Right forelimb (tissue), 1 donor: ENCODE measurements at regions not wholly inside any gene's neighbourhood (a gene's known extent, or its start where the extent isn't known, plus 50 kb on each side); places are given as distances from the start of the nearest gene placed in this dataset.
A peak's percentile ranks its signal among the peaks of the same experiment; 100 is the strongest.
"Not testable (repeated sequence)": the region's sequence is repeated elsewhere in the genome, so short reads cannot be mapped to it uniquely, and the experiment has no call there.

Experiments used
- DNase-seq: peaks from one replicate; pipeline ENCODE4 v3.0.0-alpha.2; 2018

DNA sequence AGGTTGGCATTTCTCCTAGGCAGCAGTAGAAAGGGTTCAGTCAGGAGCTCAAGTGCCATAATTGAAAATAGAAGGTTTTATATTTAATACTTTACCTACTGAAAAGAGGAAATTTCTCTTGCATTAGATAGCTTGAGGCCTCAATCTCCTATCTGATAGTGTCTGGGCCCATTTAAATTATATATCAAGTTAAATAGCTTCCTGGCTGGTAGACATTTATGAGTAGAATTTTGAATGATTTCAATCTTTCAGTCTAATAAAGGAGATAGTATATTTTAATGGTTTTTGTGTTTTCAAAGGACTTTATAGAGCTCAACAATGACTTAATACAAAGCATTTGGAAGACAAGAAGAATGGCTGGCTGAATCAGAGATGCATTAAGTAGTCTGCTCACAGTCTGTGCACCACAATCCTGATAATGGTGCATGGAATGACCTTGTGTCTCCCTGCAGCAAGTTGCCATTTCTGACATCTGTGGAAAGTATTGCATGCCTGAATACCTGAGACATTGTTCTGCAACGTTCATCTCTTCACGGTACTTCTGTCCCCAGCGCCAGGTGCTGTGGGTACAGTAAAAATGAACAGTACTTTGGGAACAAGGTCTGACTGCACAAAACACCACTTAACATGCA, 974.1 kb downstream of the TMTC2 start:
- DNase-seq: no peak

DNA sequence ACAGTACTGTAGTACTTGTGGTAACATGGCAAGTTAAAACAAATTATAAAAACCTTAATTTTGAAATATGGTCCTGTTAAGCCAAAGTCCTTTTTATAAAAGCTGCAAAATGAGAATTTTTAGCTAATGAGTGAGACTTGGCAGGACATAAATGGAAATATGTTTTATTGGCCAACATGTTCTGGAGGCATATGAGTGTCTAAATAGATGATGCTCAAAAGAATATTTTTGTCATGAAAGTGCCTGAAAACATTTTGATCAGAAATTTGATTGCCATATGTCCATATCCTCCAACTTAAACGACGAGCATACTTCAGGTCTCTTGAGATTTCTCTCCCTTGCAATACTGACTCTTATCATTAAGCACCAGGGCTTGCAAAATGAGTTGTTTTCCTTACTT, 972.6 kb downstream of the TMTC2 start:
- no peak for DNase-seq

DNA sequence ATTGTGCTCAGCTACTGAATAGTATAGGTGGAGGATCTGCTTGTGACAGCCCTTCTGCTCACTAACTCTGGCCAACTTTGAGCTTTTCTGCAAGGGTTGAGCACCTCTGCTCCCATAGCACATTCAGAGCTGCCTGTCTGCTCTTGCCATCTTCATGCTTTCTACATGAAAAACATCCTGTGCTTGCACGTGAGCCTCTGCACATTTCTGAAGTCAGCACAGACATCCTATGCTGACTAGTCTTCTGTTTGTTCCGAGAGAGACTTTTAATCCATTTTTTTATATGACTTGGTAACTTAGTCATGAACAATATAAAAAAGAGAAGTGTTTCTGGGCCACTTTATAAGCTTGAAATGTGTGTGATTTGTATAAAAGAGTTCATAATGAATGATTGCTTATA, 969.3 kb downstream of the TMTC2 start:
- DNase-seq: no peak

DNA sequence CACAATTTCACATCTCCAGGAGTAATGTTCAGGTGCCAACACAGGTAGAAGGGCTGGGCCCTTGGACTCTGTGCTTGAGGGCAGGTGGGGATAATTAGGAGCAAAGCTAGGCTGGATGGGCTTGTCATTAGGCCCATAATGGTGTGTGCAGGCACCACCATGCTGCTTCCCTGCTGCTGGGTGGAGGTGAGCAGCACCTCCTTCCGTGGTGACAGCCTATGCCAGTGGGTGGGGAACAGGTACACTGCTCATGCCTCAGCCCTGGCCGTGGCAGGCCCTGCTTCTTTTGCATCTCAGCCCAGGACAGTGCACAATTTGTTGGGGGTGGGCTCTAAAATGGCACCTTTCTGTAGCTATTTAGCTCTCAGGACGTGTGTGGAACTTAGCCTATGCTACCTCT, 955.5 kb downstream of the TMTC2 start:
- no peak for DNase-seq

DNA sequence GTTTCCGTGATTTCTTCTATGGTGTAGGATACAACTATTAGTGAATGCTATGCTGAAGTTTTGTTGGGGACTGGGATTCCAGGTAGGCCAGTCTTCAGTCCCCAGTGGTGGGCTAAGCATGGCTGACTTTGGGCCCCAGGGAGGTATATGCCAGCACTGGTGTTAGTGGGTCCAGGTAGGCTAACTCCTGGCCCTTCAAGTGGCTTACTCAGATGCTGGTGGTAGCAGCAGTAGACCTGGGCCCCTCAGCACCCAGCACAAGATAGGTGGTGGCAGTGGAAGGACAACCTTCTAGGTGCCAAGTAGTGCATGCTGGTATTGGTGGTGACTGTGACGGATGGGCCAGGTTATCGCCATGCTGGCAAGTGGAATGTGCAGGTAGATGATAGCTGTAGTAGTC, 955.1 kb downstream of the TMTC2 start:
- DNase-seq: no peak

DNA sequence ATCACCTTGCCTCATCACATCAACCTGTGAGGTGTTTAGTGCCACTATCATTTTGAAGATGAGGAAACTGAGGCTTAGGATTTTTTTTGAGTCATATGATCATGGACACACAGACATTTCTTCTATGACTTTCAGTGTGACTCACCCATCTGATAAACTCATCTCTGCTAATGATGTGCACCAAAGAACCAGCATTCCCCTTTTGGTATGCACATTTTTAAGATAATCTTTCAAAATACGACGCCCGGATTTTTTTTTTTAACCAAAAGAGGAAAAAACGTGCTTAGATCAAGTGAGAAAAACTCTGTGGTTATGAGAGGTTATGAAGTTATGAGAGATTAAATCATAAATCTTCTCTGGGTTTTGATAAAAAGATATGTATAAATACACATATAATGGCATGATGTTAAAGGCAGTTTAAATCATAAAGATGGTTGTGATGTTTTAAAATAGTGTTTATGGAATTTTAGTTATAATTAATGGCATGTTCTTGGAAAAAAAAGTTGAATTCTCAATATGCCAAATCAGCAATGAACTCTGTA, 948.1 kb downstream of the TMTC2 start:
- no peak for DNase-seq

DNA sequence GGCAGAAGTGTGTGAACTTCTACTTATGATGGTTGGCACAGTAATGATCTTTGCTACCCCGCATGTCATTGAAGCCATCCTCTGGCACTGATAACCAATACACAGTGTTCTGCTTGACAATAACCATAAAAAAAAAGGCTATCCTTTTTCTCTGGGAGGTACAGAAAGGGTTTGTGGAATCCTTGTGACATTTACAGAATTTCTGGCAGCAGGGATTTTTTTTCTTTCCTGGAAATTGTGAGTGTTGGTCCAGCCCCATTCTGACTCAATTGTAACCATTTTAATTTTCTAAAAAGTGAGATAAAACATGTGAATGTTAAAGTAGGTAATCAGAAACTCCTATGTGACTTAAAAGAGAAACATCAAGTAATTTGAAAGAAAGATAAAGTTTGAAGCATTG, 943.8 kb downstream of the TMTC2 start:
- DNase-seq: no peak

DNA sequence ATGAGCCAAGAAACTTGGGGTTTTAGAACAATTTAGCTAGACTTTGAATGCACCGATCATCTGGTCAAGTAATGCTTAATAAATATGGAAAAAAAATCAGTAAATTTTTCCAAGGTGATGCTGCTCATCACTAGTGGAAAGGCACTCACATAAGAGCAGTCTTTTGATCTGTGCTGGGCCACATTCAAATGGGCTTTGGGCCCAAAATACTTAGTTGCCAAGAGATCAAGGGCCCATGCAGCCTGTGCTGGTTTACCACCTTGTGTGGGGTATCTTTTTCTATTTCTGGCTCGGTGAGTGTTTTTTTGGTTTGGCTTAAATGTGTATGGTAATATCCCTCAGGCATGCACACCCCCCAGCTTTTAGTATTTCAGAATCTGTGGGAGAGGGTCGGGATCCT, 943.2 kb downstream of the TMTC2 start:
- peak; percentile 49 for DNase-seq

DNA sequence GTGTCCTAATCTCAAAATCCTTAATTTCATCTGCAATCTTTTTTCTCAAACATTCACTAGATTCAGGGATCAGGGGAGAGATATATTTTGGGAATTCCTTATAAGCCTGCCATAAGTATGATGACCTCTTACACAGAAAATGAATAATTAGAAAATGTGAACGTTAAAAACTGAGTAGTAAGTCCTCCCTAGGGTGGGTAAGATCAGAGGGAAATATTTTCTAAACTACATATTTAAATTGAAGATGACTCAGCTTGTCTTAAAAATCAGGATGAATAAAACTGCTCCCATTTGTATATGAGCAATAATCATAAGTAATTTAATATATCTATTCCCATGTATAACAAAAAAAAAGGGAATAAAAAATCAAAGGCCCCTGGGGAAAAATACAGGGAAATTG, 935.5 kb downstream of the TMTC2 start:
- DNase-seq: no peak

DNA sequence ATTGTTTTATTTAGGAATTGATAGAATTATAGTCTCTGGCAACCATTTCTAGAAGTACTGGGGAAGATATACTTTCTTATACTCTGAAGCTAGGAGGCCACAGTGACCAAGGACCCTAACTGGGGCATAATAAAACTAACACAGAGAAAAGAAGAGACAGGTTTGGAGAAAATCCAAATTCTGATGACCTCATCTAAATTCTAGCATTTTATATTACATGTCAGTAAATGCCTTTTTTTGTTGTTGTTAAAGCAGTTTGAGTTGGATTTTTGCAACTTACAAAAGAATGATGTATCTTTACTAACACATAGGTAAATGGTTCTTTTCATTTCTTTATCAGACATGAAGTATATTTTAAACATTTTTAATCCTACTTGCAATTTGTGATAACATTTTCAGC, 933.3 kb downstream of the TMTC2 start:
- no peak for DNase-seq

DNA sequence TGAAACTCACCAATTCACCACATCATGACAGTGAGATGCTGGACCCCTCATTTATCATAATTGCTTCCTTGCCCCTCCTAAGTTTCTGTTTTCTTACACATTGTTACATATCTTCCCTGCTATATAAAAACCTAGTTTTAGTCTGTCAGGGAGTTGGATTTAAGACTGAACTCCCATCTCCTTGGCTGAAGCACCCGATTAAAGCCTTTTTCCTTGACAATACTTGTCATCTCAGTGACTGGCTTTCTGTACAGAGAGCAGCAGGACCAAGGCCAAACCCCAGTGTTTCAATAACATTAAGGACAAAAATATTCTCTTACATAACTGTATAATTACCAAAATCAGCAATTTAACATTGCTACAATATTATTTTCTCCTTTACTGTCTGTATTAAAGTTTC, 928.4 kb downstream of the TMTC2 start:
- no peak for DNase-seq

DNA sequence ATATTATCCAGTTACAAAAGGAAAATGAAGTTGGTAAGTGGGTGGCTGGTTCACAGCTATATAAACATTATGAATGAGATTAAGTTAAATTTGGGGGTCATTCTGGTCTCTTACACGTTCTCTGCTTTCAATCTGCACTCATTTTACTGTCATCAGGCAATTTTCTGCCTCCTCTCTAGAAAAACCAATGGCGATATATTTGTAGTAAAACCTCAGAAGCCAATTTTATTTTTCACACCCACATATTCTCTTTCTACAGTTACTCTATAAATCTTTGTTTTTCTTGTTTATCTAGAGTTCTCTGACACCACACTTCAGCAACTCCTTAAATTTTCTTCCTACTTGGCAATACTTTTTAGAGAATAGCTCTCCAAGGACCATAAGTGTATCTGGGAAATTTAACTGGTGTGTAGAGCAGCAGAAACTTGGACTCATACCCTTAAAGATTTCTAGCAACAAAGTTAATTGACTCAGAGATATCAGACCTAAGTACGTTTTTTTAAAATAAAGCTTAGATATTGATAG, 926.9 kb downstream of the TMTC2 start:
- no peak for DNase-seq

DNA sequence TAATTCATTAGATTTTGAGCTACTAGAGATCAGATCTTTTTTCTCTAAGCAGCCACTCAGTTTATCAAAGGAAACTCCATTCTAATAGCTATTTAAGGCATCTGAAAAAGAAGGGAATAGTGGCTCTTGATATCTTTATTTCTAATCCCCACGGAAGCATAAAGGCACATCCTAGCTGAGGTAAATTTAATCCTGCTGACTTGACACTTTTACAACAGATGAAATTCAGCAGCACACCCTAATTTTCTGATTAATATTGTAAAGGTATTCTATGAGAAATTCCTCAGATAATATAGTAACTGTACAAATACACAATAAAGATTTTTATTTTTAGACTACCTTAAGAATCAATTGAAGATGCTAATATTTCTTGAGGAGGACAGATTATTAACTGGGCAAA, 916.4 kb downstream of the TMTC2 start:
- no peak for DNase-seq

DNA sequence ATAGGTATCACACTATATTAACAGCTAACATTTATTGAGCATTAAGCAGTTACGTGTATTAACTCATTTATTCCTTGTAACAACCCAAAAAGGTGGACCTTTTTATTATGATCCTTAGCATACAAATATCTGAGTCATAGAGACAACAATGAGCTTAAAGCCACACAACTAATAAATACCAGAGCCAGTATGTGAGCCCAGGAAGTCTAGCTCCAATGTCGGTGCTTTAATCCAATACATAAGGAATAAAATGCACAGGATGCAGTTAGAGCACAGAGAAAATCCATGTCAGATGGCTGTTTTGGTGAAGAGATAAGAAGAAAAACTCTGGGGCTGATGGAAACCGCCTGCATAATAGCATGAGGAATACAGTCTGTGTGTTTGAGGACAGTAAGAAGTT, 888.6 kb downstream of the TMTC2 start:
- DNase-seq: no peak

DNA sequence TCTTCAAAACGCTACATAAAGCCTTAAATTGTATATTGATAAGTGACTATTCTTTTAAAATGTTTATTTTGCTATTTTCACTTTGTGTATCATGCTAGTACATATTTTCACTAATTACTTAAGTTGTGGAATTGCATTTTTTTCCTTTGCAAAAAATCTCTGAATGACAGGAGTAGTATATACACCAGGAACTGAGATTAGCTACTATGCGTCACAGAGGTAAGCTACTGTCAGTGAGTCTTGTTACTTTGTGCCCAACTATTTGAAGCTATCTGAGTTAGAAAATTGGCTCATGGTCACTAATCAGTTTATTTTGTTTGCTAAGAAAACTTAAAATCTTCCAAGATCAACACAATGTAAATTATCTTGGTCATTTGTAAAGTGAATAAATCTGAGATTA, 887.4 kb downstream of the TMTC2 start:
- no peak for DNase-seq

DNA sequence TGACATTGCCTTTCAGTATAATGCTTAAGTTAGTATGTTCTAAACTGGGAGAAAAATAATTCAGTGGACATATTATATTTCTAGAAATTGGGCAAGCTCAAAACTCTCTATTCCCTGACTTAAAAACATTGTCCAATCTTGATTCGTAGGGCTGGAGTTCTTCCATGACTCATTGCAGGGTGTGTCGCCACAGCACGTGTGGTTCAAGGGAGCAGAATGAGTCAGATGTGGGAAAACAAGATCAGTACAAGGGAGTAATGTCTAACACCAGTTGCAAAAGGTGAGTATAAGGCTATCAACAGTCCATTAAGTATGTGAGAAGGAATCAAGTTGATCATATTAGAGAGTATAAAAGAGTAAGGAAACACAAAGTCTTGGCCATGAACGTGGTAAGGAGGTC, 887.0 kb downstream of the TMTC2 start:
- DNase-seq: no peak

DNA sequence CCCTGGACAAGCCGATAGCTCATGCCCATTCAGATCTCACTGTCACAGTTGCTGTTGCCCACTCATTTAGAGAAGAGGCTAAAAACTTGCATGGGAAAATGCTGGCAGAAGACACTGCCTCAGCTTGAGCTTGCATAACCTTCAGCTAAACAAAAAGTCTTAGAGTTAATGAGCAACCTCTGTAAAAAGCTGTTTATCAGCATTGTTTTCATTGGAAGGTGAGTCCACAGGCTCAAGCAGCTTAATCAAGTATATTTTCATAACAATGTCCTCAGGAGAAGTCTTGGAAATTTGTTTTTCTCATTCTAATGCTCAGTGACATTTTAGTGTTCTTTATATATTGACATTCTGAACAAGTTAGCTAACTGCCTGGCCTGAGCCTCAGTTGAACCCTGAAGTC, 872.9 kb downstream of the TMTC2 start:
- DNase-seq: no peak

DNA sequence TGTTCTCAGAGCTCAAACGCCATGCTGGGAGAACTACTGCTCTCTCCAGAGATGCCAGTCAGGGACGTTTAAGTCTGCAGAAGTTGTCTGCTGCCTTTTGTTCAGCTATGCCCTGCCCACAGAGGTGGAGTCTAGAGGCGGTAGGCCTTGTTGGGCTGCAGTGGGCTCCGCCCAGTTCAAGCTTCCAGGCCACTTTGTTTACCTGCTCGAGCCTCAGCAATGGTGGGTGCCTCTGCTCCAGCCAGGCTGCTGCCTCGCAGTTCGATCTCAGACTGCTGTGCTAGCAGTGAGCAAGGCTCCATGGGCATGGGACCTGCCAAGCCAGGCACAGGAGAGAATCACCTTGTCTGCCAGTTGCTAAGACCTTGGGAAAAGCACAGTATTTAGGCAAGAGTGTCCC, 869.3 kb downstream of the TMTC2 start:
- DNase-seq: not testable (repeated sequence)

DNA sequence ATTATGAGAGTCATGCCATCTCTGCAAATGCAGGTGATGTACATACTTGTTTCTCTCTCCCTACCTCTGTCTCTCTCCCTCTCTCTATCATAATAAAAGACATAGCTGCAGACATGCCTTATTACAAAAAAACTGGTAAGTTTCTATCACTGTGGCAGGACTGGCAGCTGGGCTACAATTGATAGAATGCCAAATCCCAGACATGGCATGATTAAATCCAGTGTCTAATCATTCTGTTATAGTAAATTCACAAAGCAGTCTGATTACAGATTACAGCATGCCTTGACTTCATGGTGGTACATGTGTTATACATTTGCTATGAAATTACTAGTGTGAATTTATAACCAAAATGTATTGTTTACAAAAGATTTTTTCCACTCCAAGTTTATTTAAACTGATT, 854.7 kb downstream of the TMTC2 start:
- DNase-seq: no peak

DNA sequence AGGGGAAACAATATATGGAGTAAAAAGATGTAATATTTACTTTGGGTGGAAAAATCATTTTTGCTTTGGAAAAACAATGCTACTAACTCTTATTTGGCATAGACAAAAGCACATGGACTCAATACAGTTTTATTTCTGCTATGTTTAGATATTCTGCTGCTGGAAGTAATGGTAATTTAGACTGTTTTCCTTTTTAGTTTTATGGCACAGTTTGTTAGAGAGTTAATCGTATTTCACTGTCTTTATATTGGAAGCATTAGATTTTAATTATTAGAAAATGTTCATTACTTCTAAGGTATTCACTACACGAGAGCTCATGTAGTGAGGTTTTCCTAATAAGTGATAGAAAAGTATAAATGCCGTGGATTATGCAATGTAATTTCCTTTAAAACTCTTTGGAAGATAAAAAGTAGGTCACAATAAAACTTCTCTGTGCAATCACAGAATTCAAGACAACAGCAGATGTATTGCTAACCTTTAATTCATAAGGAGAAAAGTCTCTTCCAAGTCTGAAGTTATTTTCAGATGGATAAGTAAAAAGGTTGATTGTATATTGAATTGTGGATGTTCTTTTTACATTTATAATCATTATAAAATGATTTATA, 851.8 kb downstream of the TMTC2 start:
- no peak for DNase-seq

DNA sequence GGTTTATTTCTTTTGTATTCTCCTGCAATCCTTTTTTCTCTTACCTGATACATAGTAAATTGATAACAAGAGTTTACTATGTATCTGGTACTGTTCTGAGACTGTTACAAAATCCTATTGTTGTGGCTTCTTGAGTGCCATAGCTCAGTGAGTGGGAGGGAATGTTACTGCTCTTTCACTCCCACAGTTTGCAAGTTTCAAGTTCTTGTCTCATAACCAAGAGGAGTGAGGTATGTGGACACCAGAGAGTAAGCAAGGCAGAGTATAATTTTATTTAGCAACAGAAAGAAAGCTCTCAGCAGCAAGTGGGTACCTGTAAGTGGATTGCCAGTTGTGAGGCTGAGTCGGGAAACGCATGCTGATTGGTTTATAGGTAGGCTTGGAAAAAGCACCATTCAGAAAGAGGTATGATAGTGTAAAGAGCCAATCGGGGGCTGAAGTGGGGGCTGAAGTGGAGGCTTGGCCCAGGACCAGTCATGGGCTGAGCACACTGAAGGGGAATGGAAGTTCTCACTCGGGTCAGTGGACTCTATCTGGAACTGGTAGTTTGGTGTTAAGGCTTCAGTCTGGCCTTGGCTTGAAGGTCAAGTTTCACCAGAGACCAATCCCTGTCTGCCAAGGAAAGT, 850.8 kb downstream of the TMTC2 start:
- DNase-seq: no peak

DNA sequence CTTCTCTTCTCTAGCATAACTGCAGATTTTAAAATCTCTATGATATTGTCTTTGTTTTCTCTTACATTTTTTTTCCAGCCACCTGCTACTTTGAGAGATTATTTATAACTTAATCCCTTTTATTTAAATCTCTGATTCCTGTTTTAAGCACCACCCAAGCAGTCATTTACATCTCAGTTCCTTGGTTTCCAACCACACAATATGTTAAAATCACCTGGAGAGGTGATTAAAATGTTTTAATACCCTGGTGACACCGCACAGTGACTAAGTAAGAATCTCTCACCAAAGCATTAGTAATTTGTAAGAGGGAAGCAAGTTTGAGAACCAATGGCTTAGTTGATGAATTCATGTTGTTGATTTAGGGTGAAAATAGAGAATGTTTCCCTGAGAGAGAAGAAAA, 849.8 kb downstream of the TMTC2 start:
- DNase-seq: no peak

DNA sequence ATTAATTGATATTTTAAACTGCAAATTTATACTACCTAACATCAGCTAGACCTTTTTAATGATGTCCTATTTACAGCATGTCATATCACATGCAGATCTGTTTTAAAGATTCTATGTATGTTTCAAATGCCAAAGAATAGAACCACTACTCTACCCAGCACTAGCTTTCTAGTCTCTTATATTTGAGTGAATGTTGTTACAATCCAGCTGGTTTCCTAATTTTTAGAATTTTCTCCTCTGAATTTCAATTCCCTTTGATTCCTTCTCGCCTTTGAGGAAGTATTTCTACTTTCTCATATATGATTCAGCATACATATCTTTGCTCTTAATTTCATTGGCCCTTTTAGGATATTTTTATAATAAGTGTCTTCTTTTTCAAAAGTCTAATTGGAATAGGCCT, 841.9 kb downstream of the TMTC2 start:
- DNase-seq: no peak

DNA sequence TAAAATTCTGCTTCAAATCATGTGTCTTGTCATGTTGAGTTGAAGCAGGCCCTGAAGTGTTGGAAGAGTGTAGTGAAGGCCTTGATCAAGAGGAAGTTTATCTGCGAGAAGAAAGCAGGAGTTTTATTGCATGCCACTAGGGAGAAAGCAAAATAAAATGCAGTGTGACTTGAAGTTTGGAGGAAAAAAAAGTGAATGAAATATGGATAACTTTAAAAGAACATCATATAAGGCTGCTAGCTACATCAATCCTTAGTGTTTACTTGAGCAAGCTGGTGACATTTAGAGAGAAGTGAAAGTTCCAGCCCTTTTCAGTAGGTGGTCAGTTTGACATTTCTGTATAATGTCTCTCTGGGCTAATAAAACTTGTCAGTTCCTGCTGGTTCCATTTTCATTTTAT, 841.1 kb downstream of the TMTC2 start:
- DNase-seq: no peak
